Inferior parietal cortex (tissue), 1 donor: ENCODE measurements at regions not wholly inside any gene's neighbourhood (a gene's known extent, or its start where the extent isn't known, plus 50 kb on each side); places are given as distances from the start of the nearest gene placed in this dataset.
"Not testable (repeated sequence)": the region's sequence is repeated elsewhere in the genome, so short reads cannot be mapped to it uniquely, and the experiment has no call there.

ENCODE experiments used
- DNase-seq: peaks from one replicate; pipeline ENCODE4 v3.0.0-alpha.2; 2016; ENCODE audit errors: extremely low spot score

DNA sequence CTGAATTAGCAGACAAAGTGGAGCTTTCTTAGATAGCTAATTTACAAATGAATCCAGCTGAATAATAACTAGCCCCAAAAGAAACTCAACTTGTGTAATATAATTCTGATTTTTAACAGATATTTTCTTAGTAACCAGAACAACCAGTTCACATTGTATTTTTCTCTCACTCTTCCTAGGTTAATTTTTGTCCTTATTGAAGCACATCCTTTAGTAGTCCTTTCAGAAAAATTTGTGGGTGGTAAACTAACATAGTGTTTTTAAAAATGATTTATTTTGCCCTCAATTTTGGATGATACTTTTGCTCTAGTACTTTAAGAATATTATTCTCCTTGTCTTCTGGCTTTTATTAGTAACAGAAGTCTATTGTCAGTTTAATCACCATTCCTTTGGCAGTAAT, 190.6 kb upstream of the SLC39A10 start:
- no peak for DNase-seq

DNA sequence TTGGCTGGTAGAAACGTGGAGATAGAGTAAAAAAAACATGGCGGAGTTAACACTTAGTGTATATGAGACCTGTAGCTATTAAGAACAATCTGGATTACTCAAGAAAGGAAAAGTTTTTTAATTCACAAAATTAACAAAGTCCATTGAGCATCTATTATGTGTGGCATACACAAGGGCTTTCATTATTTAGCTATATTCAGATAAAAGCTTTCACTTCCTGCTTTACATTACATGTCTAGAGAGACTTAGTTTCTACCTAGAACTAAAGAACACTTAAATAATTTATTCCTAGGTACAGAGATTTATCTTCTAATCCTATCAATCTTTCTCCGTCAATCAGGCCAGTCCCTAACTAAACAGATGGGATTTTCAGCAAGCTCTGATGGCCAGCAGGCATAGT, 196.0 kb upstream of the SLC39A10 start:
- DNase-seq: no peak

DNA sequence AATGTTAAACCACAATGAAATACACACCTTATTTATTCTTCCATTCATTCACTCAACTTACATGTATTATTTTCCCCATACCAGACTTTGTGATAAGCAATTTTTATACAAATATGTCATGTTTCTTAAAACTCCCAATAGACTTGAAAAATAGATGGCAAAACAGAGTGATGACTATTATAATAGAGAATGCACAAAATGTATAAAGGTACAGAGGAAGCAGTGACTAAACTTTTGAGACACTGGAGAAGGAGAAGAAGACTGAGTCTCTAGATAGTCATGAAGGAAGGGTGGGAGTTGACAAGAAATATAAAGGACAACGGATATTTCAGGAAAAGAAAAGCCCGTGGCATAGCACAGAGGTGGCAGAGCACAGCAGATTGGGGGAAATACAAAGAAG, 198.1 kb upstream of the SLC39A10 start:
- no peak for DNase-seq

DNA sequence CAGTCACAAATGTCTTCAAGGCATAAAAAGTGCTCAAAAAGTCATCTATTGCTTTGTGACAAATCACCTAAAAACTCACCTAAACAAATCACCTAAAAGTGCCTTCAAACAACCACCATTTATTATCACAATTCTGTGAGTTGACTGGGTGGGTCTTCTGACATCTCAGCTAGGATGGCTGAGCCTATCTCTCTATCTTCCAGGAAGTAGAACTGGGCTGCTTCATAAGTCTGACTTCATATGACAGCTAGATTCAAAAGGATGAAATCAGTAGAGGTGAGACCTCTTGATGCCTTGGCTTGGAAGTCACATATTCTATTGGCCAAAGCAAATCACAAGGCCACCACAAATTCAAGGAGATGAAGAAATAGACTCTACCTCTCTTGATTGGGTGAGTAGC, 199.2 kb upstream of the SLC39A10 start:
- no peak for DNase-seq

GRCh38 chr2:195456771-195457170, 200.3 kb upstream of the SLC39A10 start:
- DNase-seq: no peak

GRCh38 chr2:195451160-195451559, 205.9 kb upstream of the SLC39A10 start:
- peak; percentile 26 for DNase-seq

DNA sequence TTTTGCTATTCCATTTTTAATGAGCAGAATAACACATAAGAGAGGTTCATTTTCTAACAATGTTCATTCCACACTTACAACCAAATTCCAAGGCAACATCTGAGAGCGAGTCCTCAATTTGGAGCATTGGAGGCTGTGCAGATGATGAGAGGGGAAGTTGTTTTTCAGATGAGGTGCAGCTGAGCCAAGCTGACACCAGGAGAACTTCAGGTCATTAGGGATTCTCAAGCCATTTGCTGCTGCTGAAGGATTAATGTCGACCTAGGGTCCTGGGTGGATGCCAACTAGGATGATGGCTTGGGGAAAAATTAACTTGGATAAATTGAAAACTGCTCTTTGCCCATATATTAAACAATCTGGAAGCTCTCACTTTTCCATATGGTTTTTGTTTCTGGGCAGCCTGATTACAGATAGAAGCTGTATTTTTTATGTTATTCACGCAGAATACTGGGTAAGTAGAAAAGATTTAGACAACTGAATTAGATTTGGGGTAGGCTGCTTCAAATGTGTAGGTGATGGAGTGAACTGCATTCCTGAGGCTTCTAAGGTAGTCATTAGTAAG, 206.4 kb upstream of the SLC39A10 start:
- DNase-seq: no peak

GRCh38 chr2:195447323-195447975, 209.6 kb upstream of the SLC39A10 start:
- peak; percentile 37 for DNase-seq

GRCh38 chr2:195445639-195446038, 211.4 kb upstream of the SLC39A10 start:
- no peak for DNase-seq

DNA sequence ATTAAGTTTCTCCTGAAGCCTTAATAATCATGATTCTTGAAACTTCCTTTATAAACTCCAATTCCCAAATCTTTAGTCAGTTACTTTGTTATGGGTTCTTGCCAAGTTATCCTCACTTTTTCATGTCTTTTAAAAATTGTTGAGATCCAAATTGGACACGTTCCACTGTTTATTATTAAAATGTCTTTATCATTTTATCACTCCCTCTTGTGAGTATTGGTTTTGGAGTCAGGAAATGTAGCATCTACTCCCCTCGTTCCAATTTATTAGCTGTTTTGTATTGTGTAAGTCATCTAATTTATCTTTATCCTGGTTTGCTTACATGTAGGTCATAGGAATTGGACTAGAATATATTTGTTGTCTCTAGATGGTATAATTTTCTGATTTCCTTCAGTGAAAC, 213.1 kb upstream of the SLC39A10 start:
- DNase-seq: no peak

DNA sequence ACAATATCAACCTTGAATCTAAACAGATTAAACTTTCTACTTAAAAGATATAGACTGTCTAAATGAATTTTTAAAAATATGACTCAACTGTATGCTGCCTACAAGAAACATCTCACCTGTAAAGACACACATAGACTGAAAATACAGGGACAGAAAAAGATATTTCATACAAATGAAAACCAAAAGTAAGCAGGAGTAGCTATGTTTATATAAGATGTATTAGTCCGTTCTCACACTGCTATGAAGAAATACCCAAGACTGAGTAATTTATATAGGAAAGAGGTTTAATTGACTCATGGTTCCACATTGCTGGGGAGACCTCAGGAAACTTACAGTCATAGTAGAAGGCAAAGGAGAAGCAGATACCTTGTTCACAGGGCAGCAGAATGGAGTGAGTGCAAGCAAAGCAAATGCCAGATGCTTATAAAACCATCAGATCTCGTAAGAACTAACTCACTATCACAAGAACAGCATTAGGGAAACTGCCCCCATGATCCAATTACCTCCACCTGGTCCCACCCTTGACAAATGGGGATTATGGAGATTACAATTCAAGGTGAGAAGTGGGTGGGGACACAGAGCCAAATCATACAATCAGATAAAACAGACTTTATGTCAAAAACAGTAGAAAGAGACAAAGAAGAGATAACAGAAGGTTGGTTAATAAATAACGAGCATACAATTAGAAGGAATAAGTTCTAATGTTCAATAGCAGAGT, 214.4 kb upstream of the SLC39A10 start:
- DNase-seq: no peak

GRCh38 chr2:195438692-195439091, 218.3 kb upstream of the SLC39A10 start:
- no peak for DNase-seq

GRCh38 chr2:195437521-195437920, 219.5 kb upstream of the SLC39A10 start:
- no peak for DNase-seq

DNA sequence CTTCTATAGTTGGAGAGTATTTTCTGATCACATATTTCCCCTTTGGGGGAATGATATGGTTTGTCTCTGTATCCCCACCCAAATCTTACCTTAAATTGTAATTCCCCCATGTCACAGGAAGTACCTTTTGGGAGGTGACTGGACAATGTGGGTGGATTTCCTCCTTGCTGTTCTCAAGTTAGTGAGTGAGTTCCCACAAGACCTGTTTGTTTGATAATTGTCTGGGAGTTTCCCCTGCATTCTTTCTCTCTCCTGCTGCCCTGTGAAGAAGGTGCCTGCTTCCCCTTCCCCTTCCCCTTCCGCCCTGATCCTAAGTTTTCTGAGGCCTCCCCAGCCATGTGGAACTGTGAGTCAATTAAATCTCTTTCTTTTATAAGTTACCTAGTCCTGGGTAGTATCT, 222.7 kb upstream of the SLC39A10 start:
- DNase-seq: no peak

GRCh38 chr2:195433729-195434128, 223.3 kb upstream of the SLC39A10 start:
- DNase-seq: not testable (repeated sequence)

GRCh38 chr2:195428673-195429072, 228.4 kb upstream of the SLC39A10 start:
- no peak for DNase-seq

DNA sequence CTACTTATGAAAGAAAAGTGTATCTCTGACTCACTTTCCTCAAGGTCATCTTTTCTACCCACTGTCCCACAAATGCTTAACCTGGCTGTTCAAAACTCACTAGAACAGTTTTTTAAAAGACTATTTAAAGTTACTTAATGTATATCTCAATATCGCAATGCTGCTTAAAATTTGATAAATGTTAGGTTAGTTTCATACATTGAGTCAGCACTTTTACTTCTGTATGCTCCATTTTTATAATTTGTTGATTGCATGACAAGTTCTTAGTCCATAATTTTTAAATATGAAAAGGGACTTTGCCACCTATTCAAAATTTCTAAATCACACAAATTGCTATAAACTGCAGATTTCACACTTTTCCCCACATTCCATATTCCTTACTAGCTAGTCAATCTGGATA, 231.7 kb upstream of the SLC39A10 start:
- no peak for DNase-seq

DNA sequence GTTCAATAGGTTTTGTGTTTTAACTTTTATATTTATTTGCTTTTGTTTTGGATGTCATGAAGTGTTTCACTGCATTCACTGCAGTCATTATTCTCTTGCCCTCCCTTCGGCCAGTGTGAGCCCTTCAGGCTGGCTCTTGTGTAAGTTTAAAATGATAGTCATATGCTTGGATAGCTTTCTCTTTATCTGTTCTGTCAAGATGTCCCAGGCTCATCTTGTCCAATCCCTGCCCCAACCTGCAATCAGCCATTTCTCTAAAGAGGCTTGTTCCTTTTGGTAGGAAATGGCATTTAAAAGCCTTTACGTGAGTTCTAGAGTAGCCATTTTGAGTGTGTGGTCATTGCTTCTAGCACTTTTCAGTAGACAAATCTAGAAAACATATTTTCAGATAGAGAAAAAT, 238.0 kb upstream of the SLC39A10 start:
- DNase-seq: no peak

DNA sequence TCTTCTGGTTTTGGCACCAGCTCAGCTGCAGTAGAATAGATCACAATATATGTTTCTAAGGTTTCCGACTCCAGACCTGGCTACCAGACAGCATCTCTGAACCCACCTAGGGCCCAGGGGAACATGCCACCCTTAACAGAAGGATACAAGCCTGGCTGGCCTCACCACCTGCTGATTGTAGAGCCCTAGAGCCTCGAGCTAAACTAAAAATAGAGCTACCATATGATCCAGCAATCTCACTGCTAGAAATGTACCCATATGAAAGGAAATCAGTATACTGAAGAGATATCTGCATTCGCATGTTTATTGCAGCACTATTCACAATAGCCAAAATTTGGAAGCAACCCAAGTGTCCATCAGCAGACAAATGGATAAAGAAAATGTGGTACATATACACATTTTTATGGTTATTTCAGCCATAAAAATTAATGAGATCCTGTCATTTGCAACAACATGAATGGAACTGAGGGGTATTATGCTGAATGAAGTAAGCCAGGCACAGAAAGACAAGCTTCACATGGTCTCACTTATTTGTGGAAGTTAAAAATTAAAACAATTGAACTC, 242.4 kb upstream of the SLC39A10 start:
- no peak for DNase-seq

DNA sequence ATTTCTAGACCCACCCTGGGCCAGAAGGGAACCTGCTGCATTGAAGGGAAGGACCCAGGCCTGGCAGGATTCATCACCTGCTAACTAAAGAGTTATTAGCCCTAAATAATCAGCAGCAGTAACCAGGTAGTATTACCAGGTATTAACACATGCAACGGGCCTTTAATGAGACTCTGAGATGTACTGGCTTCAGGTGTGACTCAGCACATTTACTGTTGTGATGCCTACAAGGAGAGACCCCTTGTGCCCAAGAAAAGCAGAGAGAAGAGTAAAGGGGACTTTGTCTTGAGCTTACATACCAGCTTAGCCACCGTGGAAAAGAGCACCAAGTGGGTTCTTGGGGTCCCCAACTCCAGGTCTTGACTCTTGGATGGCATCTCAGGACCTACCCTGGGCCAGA, 243.1 kb upstream of the SLC39A10 start:
- DNase-seq: no peak

- DNase-seq: no peak
Measured at GRCh38 chr2:195413422-195413821, 243.6 kb upstream of the SLC39A10 start.

DNA sequence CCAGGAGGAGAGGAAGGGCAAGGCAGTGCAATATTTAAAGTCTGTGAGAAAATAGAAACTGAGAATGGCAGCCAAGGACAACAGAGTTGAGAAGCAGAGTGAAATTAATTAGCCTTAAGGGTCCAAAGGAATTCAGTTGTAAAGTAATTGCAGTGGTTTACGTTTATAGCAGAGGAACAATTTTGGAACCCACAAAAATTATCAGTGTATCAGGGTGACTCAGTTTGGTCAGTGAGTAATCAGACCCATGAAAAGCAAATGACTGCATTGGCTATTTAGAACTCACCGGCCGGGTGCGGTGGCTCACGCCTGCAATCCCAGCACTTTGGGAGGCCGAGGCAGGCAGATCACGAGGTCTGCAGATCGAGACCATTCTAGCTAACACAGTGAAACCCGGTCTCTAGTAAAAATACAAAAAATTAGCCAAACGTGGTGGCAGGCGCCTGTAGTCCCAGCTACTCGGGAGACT, 245.8 kb upstream of the SLC39A10 start:
- no peak for DNase-seq
